ENCODE measurements at regions not wholly inside any gene's neighbourhood (a gene's known extent, or its start where the extent isn't known, plus 50 kb on each side); places are given as distances from the start of the nearest gene placed in this dataset.

DNA sequence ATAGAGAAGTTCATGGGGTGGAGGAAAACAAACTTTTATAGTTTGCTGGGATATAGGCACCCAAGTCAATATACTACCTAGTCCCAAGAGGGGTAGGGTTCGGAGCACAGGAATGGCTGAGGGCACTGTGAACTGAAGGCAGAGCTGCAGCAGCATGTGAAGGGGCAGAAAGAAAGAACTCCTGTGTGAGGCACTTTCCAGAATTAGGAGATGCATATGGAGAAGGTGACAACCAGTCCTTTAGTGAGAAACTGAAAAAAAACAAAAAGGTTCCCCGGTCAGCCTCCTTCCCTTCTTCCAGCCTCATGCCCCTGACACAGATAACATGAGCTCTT, 429.1 kb downstream of the DSC3 start:
- H3K4me2 ChIP-seq (ENCODE audit: control insufficient read depth, insufficient read depth), result no peak overlapping the region
- no peak for TF ChIP-seq BCL11A (IDR thresholded peaks at IDR 0.05; ENCODE audit: low read depth, low read length)
- TF ChIP-seq CREB1 (IDR thresholded peaks at IDR 0.05; ENCODE audit: low read depth), result no peak
- no peak for TF ChIP-seq HDAC6 (IDR thresholded peaks at IDR 0.05; ENCODE audit: unreplicated experiment)
- TF ChIP-seq HCFC1 (IDR thresholded peaks at IDR 0.05; ENCODE audit: low read length), result no peak
- TF ChIP-seq IKZF2 (IDR thresholded peaks at IDR 0.05), result no peak
- TF ChIP-seq MXI1 (IDR thresholded peaks at IDR 0.05; ENCODE audit: low read depth, low read length), result no peak
- no peak for TF ChIP-seq PAX8 (IDR thresholded peaks at IDR 0.05)
- TF ChIP-seq NRF1 (conservative IDR thresholded peaks at IDR 0.05; ENCODE audit: low read depth, low read length), result no peak
- no peak for TF ChIP-seq IRF4 (IDR thresholded peaks at IDR 0.05; ENCODE audit: low read depth, low read length)
- no peak for TF ChIP-seq RB1 (IDR thresholded peaks at IDR 0.05; ENCODE audit: borderline replicate concordance)
- TF ChIP-seq YBX1 (IDR thresholded peaks at IDR 0.05), result no peak
- no peak for TF ChIP-seq SREBF1 (IDR thresholded peaks at IDR 0.05; ENCODE audit: low read length)
- no peaks in the 10 kb centered on the region for H3K36me3 ChIP-seq (ENCODE audit: control insufficient read depth in 2 of 2, insufficient read depth in 2 of 2, low read length in 1 of 2)
- no peaks in the 10 kb centered on the region for H3K79me2 ChIP-seq (ENCODE audit: control insufficient read depth, insufficient read depth, low read length)
- no peaks in the 10 kb centered on the region for H3K4me1 ChIP-seq (ENCODE audit: control insufficient read depth, insufficient read depth, low read length)
- RAD21 ChIA-PET (ENCODE audit: unreplicated experiment), result interaction anchor here (0.6 kb wide), 1 partner anchor 57 kb away, joined by 3 read pairs; no protein-coding TSS in a partner anchor
- H4K20me1 ChIP-seq (ENCODE audit: control insufficient read depth, insufficient read depth), result no peaks in the 10 kb centered on the region
- no peaks in the 10 kb centered on the region for H3K27me3 ChIP-seq (replicated peaks in 1 of 2; ENCODE audit: control insufficient read depth in 2 of 2, insufficient read depth in 2 of 2, low read length in 1 of 2)
- intact Hi-C loops (cut with micrococcal nuclease; ENCODE audit: unreplicated experiment), result no loop called here
- CTCF ChIA-PET, result no interaction called here
- no peak for ATAC-seq
- H2AFZ ChIP-seq (ENCODE audit: control insufficient read depth, low read depth, low read length), result no peak overlapping the region
- no peak overlapping the region for H3K9ac ChIP-seq (ENCODE audit: control insufficient read depth, insufficient read depth, low read length)
- DNase-seq (ENCODE audit: low read depth, low spot score), result no peak
- WGBS (ENCODE audit: insufficient coverage, insufficient replicate concordance, low lambda C conversion rate, missing lambda C conversion rate), result 10% methylated on average over 2 of the region's 2 CpGs
- H3K9me3 ChIP-seq (replicated peaks; ENCODE audit: control insufficient read depth, insufficient read depth, low read length), result no peaks in the 10 kb centered on the region
- POLR2A ChIA-PET, result no interaction called here
- H3K4me3 ChIP-seq, result no peak overlapping the region
- SMC1A ChIA-PET (ENCODE audit: uncharacterized antibody, unreplicated experiment), result interaction anchor here (1.3 kb wide), 1 partner anchor 15 kb away, joined by 3 read pairs; no protein-coding TSS in a partner anchor
- in situ Hi-C loops (cut with MboI), result no loop called here
- FAIRE-seq, result no peak
- H3K27ac ChIP-seq (ENCODE audit: control insufficient read depth, insufficient read depth), result no peak overlapping the region
- BruUV-seq (replicated peaks), result no TSS peak

DNA sequence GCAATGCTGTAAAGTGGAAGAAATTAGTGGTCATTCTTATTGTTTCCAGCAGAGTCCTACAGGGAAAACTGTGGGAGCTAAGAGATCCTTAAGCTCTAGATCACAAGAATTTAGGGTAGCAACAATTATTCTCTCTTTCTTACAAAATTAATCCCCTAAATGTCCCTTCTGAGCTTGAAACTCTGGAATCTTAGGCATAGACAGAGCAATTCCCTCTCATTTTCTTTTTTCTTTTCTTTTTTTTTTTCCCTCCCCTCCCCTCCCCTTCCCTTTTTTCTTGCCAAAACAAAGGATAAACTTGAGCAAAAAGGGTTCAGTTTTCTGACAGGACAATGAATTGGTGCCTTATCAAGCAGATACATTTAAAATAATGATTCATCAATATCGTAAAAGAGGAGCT, 441.0 kb downstream of the DSC3 start:
- 50% methylated on average over 1 of the region's 1 CpG for WGBS (ENCODE audit: insufficient coverage, insufficient replicate concordance, low lambda C conversion rate, missing lambda C conversion rate)
- no peak for TF ChIP-seq RB1 (IDR thresholded peaks at IDR 0.05; ENCODE audit: borderline replicate concordance)
- no peak for TF ChIP-seq MTA2 (IDR thresholded peaks at IDR 0.05; ENCODE audit: low read depth)
- no peak for TF ChIP-seq TCF3 (IDR thresholded peaks at IDR 0.05; ENCODE audit: borderline replicate concordance, insufficient read depth, low read depth, low read length)
- TF ChIP-seq, protein P1, sequence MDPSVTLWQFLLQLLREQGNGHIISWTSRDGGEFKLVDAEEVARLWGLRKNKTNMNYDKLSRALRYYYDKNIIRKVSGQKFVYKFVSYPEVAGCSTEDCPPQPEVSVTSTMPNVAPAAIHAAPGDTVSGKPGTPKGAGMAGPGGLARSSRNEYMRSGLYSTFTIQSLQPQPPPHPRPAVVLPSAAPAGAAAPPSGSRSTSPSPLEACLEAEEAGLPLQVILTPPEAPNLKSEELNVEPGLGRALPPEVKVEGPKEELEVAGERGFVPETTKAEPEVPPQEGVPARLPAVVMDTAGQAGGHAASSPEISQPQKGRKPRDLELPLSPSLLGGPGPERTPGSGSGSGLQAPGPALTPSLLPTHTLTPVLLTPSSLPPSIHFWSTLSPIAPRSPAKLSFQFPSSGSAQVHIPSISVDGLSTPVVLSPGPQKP (IDR thresholded peaks at IDR 0.05; ENCODE audit: low read depth, low read length), result no peak
- TF ChIP-seq SIN3A (IDR thresholded peaks at IDR 0.05; ENCODE audit: low read depth, low read length), result no peak
- TF ChIP-seq ETV6 (conservative IDR thresholded peaks at IDR 0.05 in 1 of 2, IDR thresholded peaks at IDR 0.05 in 1 of 2; ENCODE audit: borderline replicate concordance in 1 of 2, low read depth in 1 of 2), result no peak
- no peak for TF ChIP-seq TARDBP (IDR thresholded peaks at IDR 0.05; ENCODE audit: borderline replicate concordance)
- no peak for TF ChIP-seq SUPT20H (IDR thresholded peaks at IDR 0.05; ENCODE audit: borderline replicate concordance, control insufficient read depth, low read depth, low read length)

More for the DNA sequence above, 441.0 kb downstream of the DSC3 start:
- Histone ChIP-seq H3K79me2 (ENCODE audit: control insufficient read depth, insufficient read depth, low read length) (no peaks in the 10 kb centered on the region), H3K27me3 (replicated peaks in 1 of 2; ENCODE audit: control insufficient read depth in 2 of 2, insufficient read depth in 2 of 2, low read length in 1 of 2) (no peaks in the 10 kb centered on the region), H3K27ac (ENCODE audit: control insufficient read depth, insufficient read depth) (no peak overlapping the region), H3K4me3 (no peak overlapping the region), H3K9ac (ENCODE audit: control insufficient read depth, insufficient read depth, low read length) (no peak overlapping the region), H3K36me3 (ENCODE audit: control insufficient read depth in 2 of 2, insufficient read depth in 2 of 2, low read length in 1 of 2) (no peaks in the 10 kb centered on the region), H3K4me2 (ENCODE audit: control insufficient read depth, insufficient read depth) (no peak overlapping the region), H4K20me1 (ENCODE audit: control insufficient read depth, insufficient read depth) (no peaks in the 10 kb centered on the region), H3K9me3 (replicated peaks; ENCODE audit: control insufficient read depth, insufficient read depth, low read length) (no peaks in the 10 kb centered on the region), H2AFZ (ENCODE audit: control insufficient read depth, low read depth, low read length) (no peak overlapping the region), H3K4me1 (ENCODE audit: control insufficient read depth, insufficient read depth, low read length) (no peaks in the 10 kb centered on the region)
- SMC1A ChIA-PET (ENCODE audit: uncharacterized antibody, unreplicated experiment), result interaction anchor here (0.6 to 1.3 kb wide), 5 partner anchors 9 to 1345 kb away, joined by 3 to 4 read pairs (median 3); no protein-coding TSS in a partner anchor
- in situ Hi-C loops (cut with MboI) (no loop called here), intact Hi-C loops (cut with micrococcal nuclease; ENCODE audit: unreplicated experiment) (no loop called here)
- no TSS peak for BruUV-seq (replicated peaks)
- POLR2A ChIA-PET, result interaction anchor here (0.7 kb wide), 1 partner anchor 73 kb away, joined by 5 read pairs; no protein-coding TSS in a partner anchor
- RAD21 ChIA-PET (ENCODE audit: unreplicated experiment), result no interaction called here
- DNase-seq (ENCODE audit: low read depth, low spot score) (no peak), ATAC-seq (no peak), FAIRE-seq (no peak)
- CTCF ChIA-PET, result no interaction called here
